IMR-90 (cell line): ENCODE measurements at regions not wholly inside any gene's neighbourhood (a gene's known extent, or its start where the extent isn't known, plus 50 kb on each side); places are given as distances from the start of the nearest gene placed in this dataset.

Experiments
- ATAC-seq: fragments of 200-7000 bp; cut with Tn5 transposase; 2 replicates; pipeline ENCODE4 v1.9.1; 2020; ENCODE audit warnings: low read depth, mild to moderate bottlenecking, moderate library complexity
- BruUV-seq: library from RNA; stranded (reverse); fragments of 400-500 nt; replicated peaks from 2 replicates; lab custom pipeline; 2021; lab: Mats Ljungman, UMichigan
- CTCF ChIA-PET: fragments of 300-600 bp; formaldehyde crosslinking; extraction: SDS; loops from one replicate; lab custom pipeline; 2021; ENCODE audit warnings: antibody characterized with exemption; lab: Yijun Ruan, JAX
- POLR2A ChIA-PET: fragments of 300-600 bp; sonication (Branson Sonifier 250); formaldehyde crosslinking; loops from one replicate; lab custom pipeline; 2022; ENCODE audit warnings: antibody characterized with exemption; ENCODE audit not compliant: unreplicated experiment; lab: Charles Lee
- DNase-seq: peaks from one replicate; pipeline ENCODE4 v3.0.0; 2013
- H2AFZ ChIP-seq: replicated peaks from 2 replicates; pipeline ENCODE3; 2013; ENCODE audit warnings: low read length, mild to moderate bottlenecking; ENCODE audit not compliant: poor library complexity
- H2AK5ac ChIP-seq: 2 replicates; pipeline ENCODE4 v1.6.1; 2013; ENCODE audit warnings: low read depth, low read length, inconsistent platforms
- H2AK9ac ChIP-seq: replicated peaks from 2 replicates; pipeline ENCODE3; 2013; ENCODE audit warnings: mild to moderate bottlenecking, low read depth, low read length, moderate library complexity; ENCODE audit not compliant: poor library complexity
- H2BK120ac ChIP-seq: 2 replicates; pipeline ENCODE4 v1.6.1; 2013; ENCODE audit warnings: low read depth, low read length, inconsistent platforms
- H2BK15ac ChIP-seq: 3 replicates; pipeline ENCODE4 v1.6.1; 2013; ENCODE audit warnings: low read depth, low read length, inconsistent platforms
- H2BK20ac ChIP-seq: 2 replicates; pipeline ENCODE4 v1.6.1; 2013; ENCODE audit warnings: low read depth, mild to moderate bottlenecking, inconsistent platforms, low read length, moderate library complexity
- H2BK5ac ChIP-seq: 2 replicates; pipeline ENCODE4 v1.6.1; 2013; ENCODE audit warnings: mild to moderate bottlenecking, low read depth, low read length, inconsistent platforms; ENCODE audit not compliant: poor library complexity, severe bottlenecking
- H3K14ac ChIP-seq: replicated peaks from 2 replicates; pipeline ENCODE4 v1.6.1; 2013; ENCODE audit warnings: low read depth, low read length, inconsistent platforms
- H3K18ac ChIP-seq: 2 replicates; pipeline ENCODE4 v1.6.1; 2013; ENCODE audit warnings: low read depth, low read length, control low read depth
- H3K23ac ChIP-seq: 2 replicates; pipeline ENCODE4 v1.6.1; 2013; ENCODE audit warnings: low read depth, low read length, inconsistent platforms
- H3K27ac ChIP-seq: 2 replicates; pipeline ENCODE4 v1.5.1; 2013; ENCODE audit warnings: mild to moderate bottlenecking, control low read depth, low read length; ENCODE audit not compliant: insufficient read depth
- H3K27me3 ChIP-seq: 2 replicates; pipeline ENCODE4 v1.6.1; 2013; ENCODE audit warnings: low read length; ENCODE audit not compliant: control insufficient read depth, insufficient read depth
- H3K36me3 ChIP-seq: 2 replicates; pipeline ENCODE4 v1.6.1; 2013; ENCODE audit warnings: low read length, mixed read lengths; ENCODE audit not compliant: control insufficient read depth, insufficient read depth
- H3K4ac ChIP-seq: 2 replicates; pipeline ENCODE4 v1.6.1; 2013; ENCODE audit warnings: low read depth, low read length, inconsistent platforms
- H3K4me1 ChIP-seq: 2 replicates; pipeline ENCODE4 v1.6.1; 2013; ENCODE audit warnings: low read length, mixed read lengths; ENCODE audit not compliant: control insufficient read depth, insufficient read depth
- H3K4me2 ChIP-seq: 2 replicates; pipeline ENCODE4 v1.6.1; 2013; ENCODE audit warnings: low read depth, mild to moderate bottlenecking, control low read depth, low read length, moderate library complexity
- H3K4me3 ChIP-seq: 2 replicates; pipeline ENCODE4 v1.5.1; 2013; ENCODE audit warnings: low read depth, mild to moderate bottlenecking, control low read depth, low read length, moderate library complexity; ENCODE audit not compliant: insufficient read depth
- H3K56ac ChIP-seq: 2 replicates; pipeline ENCODE4 v1.6.1; 2013; ENCODE audit warnings: low read length, inconsistent platforms; ENCODE audit not compliant: insufficient read depth; ENCODE audit errors: extremely low read depth
- H3K79me1 ChIP-seq, 2 experiments: 2 replicates each; pipeline ENCODE4 v1.6.1; 2013; ENCODE audit warnings: low read length in 2 of 2, inconsistent platforms in 1 of 2, low read depth in 1 of 2
- H3K9ac ChIP-seq: 2 replicates; pipeline ENCODE4 v1.6.1; 2013; ENCODE audit warnings: low read depth, low read length, control low read depth
- H3K9me1 ChIP-seq: 2 replicates; pipeline ENCODE4 v1.6.1; 2013; ENCODE audit warnings: low read length, inconsistent platforms; ENCODE audit not compliant: insufficient read depth
- H3K9me3 ChIP-seq: 2 replicates; pipeline ENCODE4 v1.6.1; 2013; ENCODE audit warnings: low read length; ENCODE audit not compliant: control insufficient read depth, insufficient read depth
- H4K20me1 ChIP-seq: 2 replicates; pipeline ENCODE4 v1.6.1; 2013; ENCODE audit warnings: low read length, inconsistent platforms; ENCODE audit not compliant: insufficient read depth
- H4K5ac ChIP-seq: 2 replicates; pipeline ENCODE4 v1.6.1; 2013; ENCODE audit warnings: mild to moderate bottlenecking, low read depth, low read length, control low read depth
- H4K8ac ChIP-seq, 2 experiments: 2 replicates each; pipeline ENCODE4 v1.6.1; 2013; ENCODE audit warnings: low read depth in 2 of 2, low read length in 2 of 2, control low read depth in 1 of 2, inconsistent platforms in 1 of 2
- H4K91ac ChIP-seq: 2 replicates; pipeline ENCODE4 v1.6.1; 2013; ENCODE audit warnings: low read depth, low read length, inconsistent platforms; ENCODE audit not compliant: insufficient read depth
- BHLHE40 ChIP-seq: fragments of 150-350 bp; IDR thresholded peaks from 2 replicates; pipeline ENCODE4 v1.6.1; 2016; ENCODE audit warnings: mild to moderate bottlenecking, low read depth, low read length
- CEBPB ChIP-seq: IDR thresholded peaks from 2 replicates; pipeline ENCODE4 v1.6.1; 2012; ENCODE audit warnings: low read depth, low read length, improper control_type of control experiment
- SMC3 ChIP-seq: fragments of 150-350 bp; IDR thresholded peaks from 2 replicates; pipeline ENCODE4 v1.6.1; 2016; ENCODE audit warnings: low read depth, mild to moderate bottlenecking, antibody characterized with exemption, low read length, moderate library complexity
- WGBS, 2 experiments: methylation state at CpG; one replicate each; pipeline versions ENCODE4 v1.1.5 to v1.1.7; 2013; ENCODE audit warnings: missing lambda C conversion rate in 2 of 2; ENCODE audit not compliant: insufficient read length in 1 of 2; ENCODE audit errors: extremely low coverage in 2 of 2; 5-methylcytosine and 5-hydroxymethylcytosine counted together
- dilution Hi-C: fragments of 300-500 bp; cut with HindIII; formaldehyde crosslinking; loops from one replicate; pipeline ENCODE4 v1.14.3; 2018; ENCODE audit warnings: low sequenced_read_pairs; ENCODE audit not compliant: unreplicated experiment
- in situ Hi-C: fragments of 300-500 bp; cut with MboI; formaldehyde crosslinking; loops from 3 replicates; pipeline ENCODE4 v1.14.3; 2019; ENCODE audit warnings: low sequenced_read_pairs, inconsistent platforms, mixed read lengths
- intact Hi-C: fragments of 100-400 bp; cut with micrococcal nuclease; formaldehyde crosslinking; loops from 2 replicates; pipeline ENCODE4 v1.10.0; 2022

DNA sequence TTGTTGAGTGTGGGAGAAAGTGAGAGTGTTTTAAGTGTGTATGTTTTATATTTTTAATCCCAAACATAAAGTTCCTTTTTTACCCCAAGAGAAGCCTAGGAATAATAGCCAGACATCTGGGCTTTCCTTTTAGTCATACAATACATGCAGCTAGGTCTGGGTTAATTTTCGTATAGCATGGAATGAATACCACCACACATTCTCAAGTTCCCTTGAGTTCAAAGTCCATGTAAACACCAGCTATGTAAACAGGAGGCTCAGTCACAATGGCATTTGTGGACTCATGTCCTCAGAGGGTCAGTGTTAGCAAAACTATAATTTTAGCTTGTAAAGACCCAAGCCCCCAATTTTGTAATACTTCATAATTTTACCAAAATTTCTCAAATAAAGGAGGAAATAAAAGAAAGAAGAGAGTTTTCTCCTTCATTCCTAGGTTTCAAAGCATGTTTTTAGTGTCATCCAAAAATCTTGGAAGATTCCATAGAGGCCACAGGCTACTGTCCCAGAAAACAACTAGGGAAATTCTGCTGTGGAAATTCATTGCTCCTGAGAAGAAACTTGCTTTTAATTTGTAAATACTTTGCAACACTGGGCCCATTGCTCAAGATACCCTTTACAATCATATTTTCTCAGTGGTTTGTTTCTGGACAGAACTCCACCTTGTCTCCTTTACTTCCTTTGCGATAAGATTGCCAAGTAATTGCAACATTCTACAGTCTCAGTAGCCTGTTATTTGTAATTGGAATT, 671.2 kb downstream of the COL12A1 start:
- intact Hi-C loops = no loop called here
- CTCF ChIA-PET = no interaction called here
- WGBS, 2 experiments = no CpG with 5 or more reads among the region's 2 CpGs

More for the DNA sequence above, 671.2 kb downstream of the COL12A1 start:
- H3K23ac ChIP-seq = no peak overlapping the region
- H3K9me3 ChIP-seq = peaks cover 7% of the 10 kb centered on the region
- no peak overlapping the region for H3K27ac ChIP-seq
- H3K18ac ChIP-seq = no peak overlapping the region
- no peak overlapping the region for H3K4ac ChIP-seq
- in situ Hi-C loops = no loop called here
- no peak overlapping the region for H2BK15ac ChIP-seq
- H2BK20ac ChIP-seq = 0 out of 2 replicates have a peak overlapping the region, but pooled peaks have one; percentile 6
- H4K20me1 ChIP-seq = no peaks in the 10 kb centered on the region
- no peaks in the 10 kb centered on the region for H3K36me3 ChIP-seq
- no peaks in the 10 kb centered on the region; the same call in 1 of the 2 replicates for H3K9me1 ChIP-seq
- H3K4me2 ChIP-seq = peak overlapping the region; percentile 18; the same call in 1 of the 2 replicates
- H4K91ac ChIP-seq = no peak overlapping the region
- dilution Hi-C loops = no loop called here
- no peak overlapping the region for H3K56ac ChIP-seq
- H3K79me1 ChIP-seq = no peaks in the 10 kb centered on the region
- peak overlapping the region; percentile 78 for H2BK5ac ChIP-seq
- peak overlapping the region in 1 of 2 experiments; percentile 48; a peak in 2 of 4 replicates for H4K8ac ChIP-seq
- no peak overlapping the region for H3K4me3 ChIP-seq
- TF ChIP-seq CEBPB = peak; percentile 88
- 0 out of 2 replicates have a peak, but pooled peaks have one; percentile 18 for TF ChIP-seq BHLHE40
- TF ChIP-seq SMC3 = no peak
- H2AK5ac ChIP-seq = no peak overlapping the region
- H3K9ac ChIP-seq = no peak overlapping the region
- no peak overlapping the region for H4K5ac ChIP-seq
- H2AFZ ChIP-seq = no peak overlapping the region
- POLR2A ChIA-PET = interaction anchor here (0.5 kb wide), 1 partner anchor 340 kb away, joined by 4 read pairs; no protein-coding TSS in a partner anchor
- BruUV-seq = no TSS peak
- no peak overlapping the region for H2AK9ac ChIP-seq
- DNase-seq (peak; percentile 86), ATAC-seq (peak; percentile 94)
- H3K4me1 ChIP-seq = peaks cover 2% of the 10 kb centered on the region
- H3K27me3 ChIP-seq = no peaks in the 10 kb centered on the region
- H3K14ac ChIP-seq = 0 out of 2 replicates have a peak overlapping the region, but pooled peaks have one; percentile 16
- H2BK120ac ChIP-seq = peak overlapping the region; percentile 48; the same call in 1 of the 2 replicates
